GM19452 (cell line): ENCODE measurements at regions not wholly inside any gene's neighbourhood (a gene's known extent, or its start where the extent isn't known, plus 50 kb on each side); places are given as distances from the start of the nearest gene placed in this dataset.

Experiments
- ATAC-seq: cut with Tn5 transposase; IDR thresholded peaks from one replicate; pipeline ENCODE4 v1.9.1; 2021; ENCODE audit not compliant: unreplicated experiment

DNA sequence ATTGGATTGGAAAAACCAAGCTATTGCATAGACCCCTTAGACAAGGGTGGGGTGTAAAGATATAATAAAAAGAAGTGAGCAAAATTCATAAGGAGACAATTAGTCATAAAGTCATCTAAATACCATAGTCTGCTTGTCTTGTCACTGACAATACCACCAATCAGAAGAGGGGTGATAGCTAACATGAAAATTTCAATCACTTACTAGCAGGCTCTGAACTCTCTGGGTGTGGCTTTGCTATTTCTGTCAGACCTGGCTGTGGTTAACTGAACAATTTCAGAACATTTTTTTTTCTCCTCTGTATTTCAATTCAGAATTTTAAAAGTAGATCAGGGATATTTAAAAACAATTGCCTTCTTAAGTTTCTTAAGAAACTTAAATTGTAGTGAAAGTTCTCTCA lies 158.5 kb upstream of the PRMT6 start:
- peak; percentile 53 for ATAC-seq

DNA sequence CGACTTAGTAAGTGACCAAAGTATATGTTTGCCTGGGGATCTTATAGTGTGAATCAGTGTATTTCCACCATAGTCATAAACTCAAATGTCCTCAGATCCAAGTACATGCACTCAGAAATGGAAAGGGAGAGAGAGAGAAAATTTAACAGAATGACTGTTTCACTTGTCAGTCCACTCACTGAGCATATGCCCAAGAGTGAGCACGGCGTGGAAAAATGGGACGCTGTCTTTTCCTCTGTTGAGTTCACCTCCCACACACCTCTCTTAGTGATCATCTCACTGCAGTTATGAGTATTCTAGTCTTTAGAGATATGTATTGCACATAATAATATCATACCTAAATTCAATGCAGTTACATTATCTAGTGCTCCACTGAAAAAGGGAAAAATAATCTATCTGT lies 156.8 kb upstream of the PRMT6 start:
- ATAC-seq = no peak

- ATAC-seq = peak; percentile 100
Measured at GRCh38 chr1:106907795-106908194, 148.7 kb upstream of the PRMT6 start.

- ATAC-seq = no peak
Measured at GRCh38 chr1:106908689-106909088, 147.8 kb upstream of the PRMT6 start.

GRCh38 chr1:106910798-106911197 lies 145.7 kb upstream of the PRMT6 start:
- no peak for ATAC-seq

DNA sequence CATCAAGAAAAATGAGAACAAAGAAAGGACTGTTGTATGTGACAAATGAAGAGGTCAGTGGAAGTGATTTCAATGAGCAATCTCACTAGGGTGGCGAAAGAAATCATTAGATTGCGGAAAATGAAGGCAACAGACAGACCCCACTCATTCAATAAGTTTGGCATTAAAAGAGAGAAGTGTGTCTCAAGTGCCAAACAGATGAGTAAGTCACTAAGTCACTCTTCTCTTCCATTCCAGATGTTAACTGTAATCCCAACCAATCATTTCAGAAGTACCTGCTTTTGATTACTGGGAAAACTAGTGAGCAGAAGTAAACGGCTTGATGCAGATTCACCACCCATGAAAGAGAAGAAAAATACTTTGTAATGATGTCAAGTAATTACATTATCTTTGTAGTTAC lies 144.3 kb upstream of the PRMT6 start:
- no peak for ATAC-seq

GRCh38 chr1:106921186-106921585 lies 135.3 kb upstream of the PRMT6 start:
- no peak for ATAC-seq

DNA sequence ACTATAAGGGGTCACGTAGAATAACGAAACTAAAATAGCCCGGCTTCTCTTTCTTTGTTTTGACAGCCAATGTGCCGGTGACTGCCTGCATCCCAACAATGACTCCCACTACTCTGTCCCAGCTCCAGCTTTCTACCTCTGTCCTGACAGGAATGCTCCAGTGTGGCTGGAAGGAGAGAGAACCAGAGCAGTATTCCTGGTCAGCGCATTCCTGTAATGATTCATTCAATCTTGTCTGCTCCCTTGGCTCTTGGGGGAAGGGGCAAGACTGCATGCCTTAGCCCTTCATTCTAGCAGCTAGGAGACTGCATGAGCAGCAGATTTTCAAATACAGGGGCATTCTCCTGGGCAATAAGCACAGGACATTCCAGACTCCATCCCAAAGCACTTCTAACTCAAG lies 132.1 kb upstream of the PRMT6 start:
- no peak for ATAC-seq

DNA sequence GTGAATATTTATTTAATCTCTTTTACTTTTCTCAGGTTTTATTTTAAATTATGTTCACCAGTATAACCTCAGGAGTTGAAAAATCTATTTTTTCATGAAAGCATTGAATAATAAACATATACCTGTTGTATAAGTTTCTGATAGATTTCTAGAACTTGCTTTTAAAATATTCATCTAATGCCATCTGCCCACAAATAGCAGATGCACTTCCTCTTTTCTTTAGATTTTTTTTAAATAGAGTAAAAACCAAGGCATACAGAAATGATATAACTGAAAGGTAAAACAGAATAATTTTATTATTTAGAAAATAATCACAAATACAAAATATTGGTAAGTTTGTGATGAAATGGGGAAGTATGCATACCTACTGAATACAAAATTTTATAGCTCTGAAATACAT lies 130.7 kb upstream of the PRMT6 start:
- ATAC-seq = no peak

DNA sequence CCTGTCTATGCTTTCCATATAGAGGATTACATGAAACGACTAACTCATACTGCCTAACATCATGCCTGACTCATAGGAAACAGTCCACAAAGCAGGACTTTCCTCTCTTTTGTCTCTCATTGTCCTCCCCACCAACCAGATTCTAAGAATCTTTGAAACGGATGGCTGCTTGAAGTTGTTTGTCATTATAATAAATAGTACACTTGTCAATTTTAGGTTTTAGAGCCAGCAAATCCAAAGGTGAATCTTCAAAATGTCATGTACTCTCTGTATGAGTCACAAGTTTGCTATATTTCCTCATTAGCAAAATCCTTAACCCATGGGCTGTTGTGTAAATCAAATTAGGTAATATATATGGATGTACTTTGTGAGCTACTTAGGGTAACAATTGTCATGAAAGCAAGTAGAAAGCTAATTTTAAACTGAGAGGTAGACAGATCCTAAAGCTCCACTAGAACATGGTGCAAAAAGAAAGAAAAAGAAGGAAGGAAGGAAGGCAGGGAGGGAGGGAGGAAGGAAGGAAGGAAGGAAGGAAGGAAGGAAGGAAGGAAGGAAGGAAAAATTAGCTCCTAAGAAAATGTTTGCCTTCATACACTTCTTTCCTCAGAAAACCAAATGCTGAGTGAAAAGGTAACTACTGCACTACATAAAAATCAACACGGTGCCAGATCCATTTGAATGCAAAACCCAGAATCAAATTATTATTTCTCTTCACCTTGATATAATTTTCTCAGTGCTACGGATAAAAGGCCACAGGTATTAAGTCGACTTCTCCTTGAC lies 129.5 kb upstream of the PRMT6 start:
- ATAC-seq = no peak

DNA sequence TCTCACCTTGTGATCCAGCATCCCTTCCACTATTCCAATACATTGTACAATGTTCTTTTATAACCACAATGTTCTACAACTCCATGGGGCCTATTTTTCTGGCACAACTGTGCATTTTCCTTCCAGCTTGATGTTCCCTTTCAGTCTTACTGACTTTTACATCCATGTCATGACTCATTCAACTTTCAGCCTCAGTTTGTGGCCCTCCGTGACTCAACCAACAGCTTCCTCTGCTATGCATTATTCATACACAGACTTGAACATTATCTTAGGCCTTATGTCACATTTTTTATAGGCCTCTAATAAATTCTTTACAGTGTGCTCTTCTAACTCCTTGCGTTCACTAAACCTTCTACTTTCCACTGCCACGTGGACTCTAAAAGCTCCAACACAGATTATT lies 119.4 kb upstream of the PRMT6 start:
- ATAC-seq = no peak

DNA sequence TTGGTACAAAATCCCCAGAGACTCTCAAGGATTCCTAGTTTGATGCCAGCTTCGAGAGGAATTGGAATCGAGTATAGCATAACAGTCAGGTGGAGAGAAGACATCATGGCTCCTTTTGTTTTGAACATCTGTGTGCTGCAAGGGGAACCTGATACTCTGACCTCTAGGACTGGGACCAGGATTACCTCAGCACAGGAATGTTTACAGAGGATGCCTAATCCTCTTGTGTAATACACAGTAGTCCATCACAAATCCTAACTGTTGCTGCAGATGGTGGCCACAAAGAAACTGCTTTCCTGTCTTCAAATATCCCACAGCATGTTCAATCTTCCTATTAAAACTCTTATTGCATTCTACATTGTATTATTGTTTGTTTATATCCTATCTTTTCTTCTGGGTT lies 111.8 kb upstream of the PRMT6 start:
- no peak for ATAC-seq

GRCh38 chr1:106952776-106953175 lies 103.7 kb upstream of the PRMT6 start:
- no peak for ATAC-seq

- no peak for ATAC-seq
Measured at GRCh38 chr1:106954661-106955229, 101.7 kb upstream of the PRMT6 start.

- ATAC-seq = no peak
Measured at GRCh38 chr1:106956721-106957120, 99.8 kb upstream of the PRMT6 start.

- no peak for ATAC-seq
Measured at GRCh38 chr1:106957795-106958194, 98.7 kb upstream of the PRMT6 start.

DNA sequence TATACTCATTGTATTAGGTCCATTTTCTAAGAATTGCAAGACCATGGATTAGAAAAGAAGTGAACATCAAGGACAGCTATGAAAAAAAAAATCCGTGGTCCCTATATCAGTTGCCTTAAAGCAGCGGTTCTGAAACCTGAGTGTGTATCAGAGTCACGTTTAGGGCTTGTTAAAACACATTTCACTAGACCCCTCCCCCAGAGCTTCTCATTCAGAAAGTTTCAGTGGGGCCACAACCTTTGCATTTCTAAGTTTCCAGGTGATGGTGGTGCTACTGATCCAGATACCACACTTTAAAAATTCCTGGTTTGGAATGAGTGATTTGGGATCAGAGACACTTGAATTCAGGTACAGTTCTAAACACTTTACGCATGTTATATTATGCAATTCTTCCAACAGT lies 96.1 kb upstream of the PRMT6 start:
- ATAC-seq = no peak

GRCh38 chr1:106961646-106962045 lies 94.8 kb upstream of the PRMT6 start:
- ATAC-seq = no peak

GRCh38 chr1:106962591-106962990 lies 93.9 kb upstream of the PRMT6 start:
- no peak for ATAC-seq

GRCh38 chr1:106964495-106964894 lies 92.0 kb upstream of the PRMT6 start:
- ATAC-seq = no peak

DNA sequence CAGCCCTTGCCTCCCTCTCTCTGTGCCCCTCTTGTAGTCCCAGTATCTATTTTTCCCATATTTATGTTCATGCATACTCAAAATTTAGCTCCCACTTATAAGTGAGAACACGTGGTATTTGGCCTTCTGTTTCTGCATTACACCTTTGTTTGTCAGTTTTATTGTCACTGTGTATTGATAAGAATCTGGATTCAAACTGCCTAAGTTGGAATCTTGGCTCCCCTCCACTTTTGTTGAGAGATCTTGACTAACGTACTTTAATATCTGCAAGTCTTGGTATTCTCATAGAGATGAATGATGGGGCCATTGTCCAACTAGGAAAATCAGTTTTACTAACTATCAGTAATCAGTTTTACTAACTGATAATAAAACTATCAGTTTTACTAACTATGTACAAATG lies 87.8 kb upstream of the PRMT6 start:
- no peak for ATAC-seq

DNA sequence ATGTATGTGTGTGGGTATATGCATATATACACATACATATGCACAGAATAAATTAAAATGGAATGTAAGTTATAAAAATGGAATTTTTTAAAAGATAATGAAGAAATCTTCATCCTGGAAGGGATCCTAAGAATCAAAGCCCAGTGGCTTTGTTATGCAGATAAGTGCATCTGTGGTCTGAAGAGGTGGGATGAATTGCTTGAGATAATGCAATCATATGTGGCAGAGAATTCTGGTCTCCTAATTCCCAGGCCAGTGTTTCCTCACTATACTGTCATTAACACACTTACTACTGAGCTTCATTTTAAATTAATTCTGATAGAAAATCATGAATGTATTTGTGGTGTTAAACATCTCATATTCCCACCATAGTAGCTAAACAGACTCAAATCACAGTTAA lies 86.7 kb upstream of the PRMT6 start:
- ATAC-seq = no peak

DNA sequence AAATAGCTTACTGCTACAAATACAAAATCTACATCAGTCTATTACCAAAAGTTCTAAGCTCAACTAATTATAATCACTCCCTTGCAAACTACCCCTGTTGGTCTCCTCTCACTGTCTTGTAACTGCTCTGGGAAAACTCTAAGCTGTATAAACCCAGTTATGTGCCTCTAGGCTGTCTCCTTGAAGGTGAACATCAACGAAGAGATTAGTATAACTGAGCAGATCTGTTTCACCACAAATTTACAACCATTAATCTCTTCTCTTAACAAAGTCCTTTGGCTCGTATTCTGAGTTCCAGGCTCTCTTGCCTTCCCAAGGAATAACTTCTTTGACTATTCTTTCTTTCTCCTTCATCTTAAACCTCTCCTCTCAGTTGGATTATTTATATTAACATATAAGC lies 84.4 kb upstream of the PRMT6 start:
- no peak for ATAC-seq
